ENCODE measurements at regions not wholly inside any gene's neighbourhood (a gene's known extent, or its start where the extent isn't known, plus 50 kb on each side); places are given as distances from the start of the nearest gene placed in this dataset.

DNA sequence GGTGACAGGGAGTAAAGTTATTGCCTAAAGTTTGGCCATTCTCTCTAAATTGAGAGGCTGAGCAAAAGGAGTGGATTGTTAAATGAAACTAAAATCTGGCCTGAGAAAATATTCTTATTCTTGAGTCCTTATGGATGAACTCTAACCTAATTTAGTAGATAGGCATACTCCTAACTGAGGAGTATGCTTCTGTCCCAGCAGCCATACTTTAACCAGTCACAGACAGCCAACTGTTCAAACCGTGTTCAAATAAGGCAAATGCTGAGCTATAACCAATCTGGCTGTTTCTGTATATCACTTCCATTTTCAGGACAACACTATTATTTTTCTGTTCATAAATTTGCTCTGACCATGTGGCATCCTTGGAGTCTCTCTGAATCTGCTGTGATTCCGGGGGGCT lies 75.9 kb upstream of the RERGL start:
- TF ChIP-seq, protein P1, sequence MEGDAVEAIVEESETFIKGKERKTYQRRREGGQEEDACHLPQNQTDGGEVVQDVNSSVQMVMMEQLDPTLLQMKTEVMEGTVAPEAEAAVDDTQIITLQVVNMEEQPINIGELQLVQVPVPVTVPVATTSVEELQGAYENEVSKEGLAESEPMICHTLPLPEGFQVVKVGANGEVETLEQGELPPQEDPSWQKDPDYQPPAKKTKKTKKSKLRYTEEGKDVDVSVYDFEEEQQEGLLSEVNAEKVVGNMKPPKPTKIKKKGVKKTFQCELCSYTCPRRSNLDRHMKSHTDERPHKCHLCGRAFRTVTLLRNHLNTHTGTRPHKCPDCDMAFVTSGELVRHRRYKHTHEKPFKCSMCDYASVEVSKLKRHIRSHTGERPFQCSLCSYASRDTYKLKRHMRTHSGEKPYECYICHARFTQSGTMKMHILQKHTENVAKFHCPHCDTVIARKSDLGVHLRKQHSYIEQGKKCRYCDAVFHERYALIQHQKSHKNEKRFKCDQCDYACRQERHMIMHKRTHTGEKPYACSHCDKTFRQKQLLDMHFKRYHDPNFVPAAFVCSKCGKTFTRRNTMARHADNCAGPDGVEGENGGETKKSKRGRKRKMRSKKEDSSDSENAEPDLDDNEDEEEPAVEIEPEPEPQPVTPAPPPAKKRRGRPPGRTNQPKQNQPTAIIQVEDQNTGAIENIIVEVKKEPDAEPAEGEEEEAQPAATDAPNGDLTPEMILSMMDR (conservative IDR thresholded peaks at IDR 0.05; ENCODE audit: low read depth): no peak
- no peak for DNase-seq (ENCODE audit: low spot score)
- no peak overlapping the region for H3K27ac ChIP-seq
- CTCF ChIA-PET: no interaction called here
- POLR2A ChIA-PET (ENCODE audit: low non-redundant PET): no interaction called here

DNA sequence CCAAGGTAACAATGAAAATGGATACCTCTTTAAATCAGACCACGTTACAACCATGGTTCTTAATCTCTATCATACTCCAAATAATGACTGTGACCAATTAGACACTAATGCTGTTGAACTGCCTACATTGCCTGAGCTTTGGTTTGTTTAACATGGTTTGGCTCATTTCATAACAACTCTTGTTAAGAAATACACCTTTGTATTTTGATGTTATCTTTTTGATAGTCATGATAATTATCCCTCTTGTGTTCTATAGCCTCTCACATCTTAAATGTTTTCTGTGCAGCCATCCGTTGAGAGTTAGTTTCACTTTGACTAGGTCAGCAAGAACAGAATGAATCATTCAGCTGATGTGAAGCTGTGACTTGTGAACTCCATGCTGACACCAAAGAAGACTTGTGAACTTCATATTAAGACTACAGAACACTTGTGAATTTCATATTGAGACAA lies 75.5 kb upstream of the RERGL start:
- TF ChIP-seq, protein P1 (conservative IDR thresholded peaks at IDR 0.05; ENCODE audit: low read depth): no peak
- CTCF ChIA-PET: no interaction called here
- no peak for DNase-seq (ENCODE audit: low spot score)
- POLR2A ChIA-PET (ENCODE audit: low non-redundant PET): no interaction called here
- no peak overlapping the region for H3K27ac ChIP-seq

DNA sequence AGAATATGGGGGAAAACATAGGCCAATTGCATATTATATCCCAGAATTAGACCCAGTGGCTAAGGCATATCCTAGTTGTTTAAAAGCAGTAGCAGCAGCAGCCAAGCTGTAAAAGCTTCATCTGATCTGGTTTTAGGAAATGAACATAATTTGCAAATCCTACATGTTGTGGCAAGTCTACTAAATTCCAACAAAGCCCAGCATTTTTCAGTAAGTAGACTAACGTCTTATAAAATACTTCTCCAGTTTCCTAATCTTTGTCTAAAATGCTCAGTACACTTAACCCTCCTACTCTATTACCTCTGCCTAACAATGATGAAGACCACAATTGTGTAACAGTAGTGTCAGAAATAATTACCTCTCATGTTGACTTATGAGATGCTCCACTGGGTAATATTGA lies 70.9 kb upstream of the RERGL start:
- TF ChIP-seq, protein P1 (conservative IDR thresholded peaks at IDR 0.05; ENCODE audit: low read depth): no peak
- DNase-seq (ENCODE audit: low spot score): no peak
- ChIA-PET CTCF (interaction anchor here (0.7 kb wide), 1 partner anchor 55 kb away, joined by 4 read pairs; no protein-coding TSS in a partner anchor), POLR2A (ENCODE audit: low non-redundant PET) (no interaction called here)
- no peak overlapping the region for H3K27ac ChIP-seq

DNA sequence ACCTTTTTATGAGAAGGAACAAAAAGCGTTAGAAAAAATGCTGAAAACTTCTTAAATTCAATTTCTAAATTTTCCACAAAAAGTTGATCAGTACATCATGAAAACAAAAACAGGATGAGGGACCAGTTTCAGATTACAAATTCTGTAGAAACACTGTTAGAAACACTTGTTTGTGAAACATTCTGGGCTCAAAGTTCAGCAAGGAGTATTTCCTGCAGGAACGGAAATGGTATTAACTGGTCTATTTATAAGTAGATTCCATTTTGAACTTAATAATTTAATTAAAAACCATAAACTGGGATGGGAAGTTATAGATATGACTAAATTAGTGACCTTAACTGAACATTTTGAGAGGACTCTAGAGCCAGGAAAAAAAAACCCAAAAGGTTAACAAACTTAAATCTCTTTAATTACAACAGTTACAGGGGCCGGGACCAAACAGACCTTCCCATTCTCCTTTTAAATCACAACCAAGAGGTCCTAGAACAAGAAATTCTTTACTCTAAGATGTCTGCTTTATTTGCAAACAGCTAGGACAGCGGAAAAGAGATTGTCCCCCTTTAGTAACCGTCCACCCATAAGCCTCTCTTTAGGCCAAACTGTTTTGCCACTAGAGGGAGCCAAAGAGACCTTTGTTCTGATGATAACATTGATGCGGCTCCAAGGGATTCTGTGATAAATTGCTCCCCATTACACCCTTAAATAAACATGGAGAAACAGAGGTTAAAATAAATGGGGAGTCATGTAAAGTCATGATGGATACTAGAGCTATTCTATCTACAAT lies 69.0 kb upstream of the RERGL start:
- POLR2A ChIA-PET (ENCODE audit: low non-redundant PET): no interaction called here
- no peak for DNase-seq (ENCODE audit: low spot score)
- no peak overlapping the region for H3K27ac ChIP-seq
- TF ChIP-seq, protein P1 (conservative IDR thresholded peaks at IDR 0.05; ENCODE audit: low read depth): peak; percentile 36
- CTCF ChIA-PET: interaction anchor here (0.6 kb wide), 2 partner anchors 18 to 541 kb away, joined by 5 read pairs; no protein-coding TSS in a partner anchor

DNA sequence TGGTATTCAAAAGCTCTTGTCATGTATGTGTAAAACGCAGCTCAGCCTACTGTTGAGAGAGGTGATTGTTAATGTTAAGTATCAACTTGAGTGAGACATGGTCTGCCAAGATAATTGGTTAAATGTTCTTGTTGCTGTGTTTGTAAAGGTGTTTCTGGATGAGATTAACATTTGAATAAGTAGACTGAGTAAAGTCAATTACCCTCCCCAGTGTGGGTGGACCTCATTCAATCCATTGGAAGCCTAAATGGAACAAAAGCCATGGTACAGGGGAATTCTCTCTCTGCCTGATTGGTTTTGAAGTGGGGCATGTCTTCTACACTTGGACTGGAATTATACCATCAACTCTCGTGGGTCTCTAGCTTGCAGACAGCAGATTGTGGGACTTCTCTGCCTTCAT lies 63.8 kb upstream of the RERGL start:
- H3K27ac ChIP-seq: no peak overlapping the region
- TF ChIP-seq, protein P1 (conservative IDR thresholded peaks at IDR 0.05; ENCODE audit: low read depth): no peak
- no peak for DNase-seq (ENCODE audit: low spot score)
- POLR2A ChIA-PET (ENCODE audit: low non-redundant PET): no interaction called here
- CTCF ChIA-PET: interaction anchor here (0.6 kb wide), 1 partner anchor 282 kb away, joined by 4 read pairs; no protein-coding TSS in a partner anchor

DNA sequence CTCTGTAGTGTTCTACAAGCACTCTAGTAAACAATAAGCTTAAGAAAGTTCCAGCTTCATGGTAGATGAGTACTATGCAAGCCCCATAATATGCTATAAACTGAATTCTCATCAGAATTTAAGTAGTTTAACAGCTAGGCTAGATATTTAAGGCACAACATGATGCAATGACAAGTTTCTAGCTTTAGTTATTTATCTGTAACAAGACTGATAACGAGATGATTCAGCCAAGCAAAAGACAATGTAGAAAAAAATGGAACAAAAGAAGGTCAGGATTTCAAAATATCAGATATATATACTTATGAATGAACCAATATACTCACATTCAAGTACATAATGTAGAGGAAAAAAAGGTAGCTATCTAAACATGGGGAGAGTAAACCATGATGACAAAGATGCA lies 61.0 kb upstream of the RERGL start:
- TF ChIP-seq, protein P1 (conservative IDR thresholded peaks at IDR 0.05; ENCODE audit: low read depth): no peak
- no peak overlapping the region for H3K27ac ChIP-seq
- CTCF ChIA-PET: interaction anchor here (0.6 kb wide), 1 partner anchor 25 kb away, joined by 3 read pairs; no protein-coding TSS in a partner anchor
- no peak for DNase-seq (ENCODE audit: low spot score)
- POLR2A ChIA-PET (ENCODE audit: low non-redundant PET): interaction anchor here (0.7 kb wide), 1 partner anchor 169 kb away, joined by 3 read pairs; no protein-coding TSS in a partner anchor
